ENCODE measurements at regions not wholly inside any gene's neighbourhood (a gene's known extent, or its start where the extent isn't known, plus 50 kb on each side); places are given as distances from the start of the nearest gene placed in this dataset.

- TF ChIP-seq CTCF (IDR thresholded peaks at IDR 0.05) (no peak), POLR2A (IDR thresholded peaks at IDR 0.05) (no peak)
Measured at GRCh38 chr11:15780837-15781236, 575.5 kb downstream of the SOX6 start.
